PC-3 (cell line): ENCODE measurements at regions not wholly inside any gene's neighbourhood (a gene's known extent, or its start where the extent isn't known, plus 50 kb on each side); places are given as distances from the start of the nearest gene placed in this dataset.
"Not testable (repeated sequence)": the region's sequence is repeated elsewhere in the genome, so short reads cannot be mapped to it uniquely, and the experiment has no call there.

Source experiments
- CTCF ChIP-seq: fragments of 300-600 bp; sonication (generic); conservative IDR thresholded peaks from 2 replicates; pipeline ENCODE4 v1.5.1; 2017; ENCODE audit warnings: antibody characterized with exemption, low read depth, mild to moderate bottlenecking, low read length
- EZH2 ChIP-seq: fragments of 300-600 bp; sonication (generic); IDR thresholded peaks from one replicate; pipeline ENCODE4 v1.6.1; 2017; ENCODE audit warnings: antibody characterized with exemption, mild to moderate bottlenecking, low read length; ENCODE audit not compliant: unreplicated experiment

GRCh38 chr3:190934616-190935015 lies 72.1 kb upstream of the GMNC start:
- TF ChIP-seq CTCF, EZH2: not testable (repeated sequence)
